ENCODE measurements at regions not wholly inside any gene's neighbourhood (a gene's known extent, or its start where the extent isn't known, plus 50 kb on each side); places are given as distances from the start of the nearest gene placed in this dataset.

DNA sequence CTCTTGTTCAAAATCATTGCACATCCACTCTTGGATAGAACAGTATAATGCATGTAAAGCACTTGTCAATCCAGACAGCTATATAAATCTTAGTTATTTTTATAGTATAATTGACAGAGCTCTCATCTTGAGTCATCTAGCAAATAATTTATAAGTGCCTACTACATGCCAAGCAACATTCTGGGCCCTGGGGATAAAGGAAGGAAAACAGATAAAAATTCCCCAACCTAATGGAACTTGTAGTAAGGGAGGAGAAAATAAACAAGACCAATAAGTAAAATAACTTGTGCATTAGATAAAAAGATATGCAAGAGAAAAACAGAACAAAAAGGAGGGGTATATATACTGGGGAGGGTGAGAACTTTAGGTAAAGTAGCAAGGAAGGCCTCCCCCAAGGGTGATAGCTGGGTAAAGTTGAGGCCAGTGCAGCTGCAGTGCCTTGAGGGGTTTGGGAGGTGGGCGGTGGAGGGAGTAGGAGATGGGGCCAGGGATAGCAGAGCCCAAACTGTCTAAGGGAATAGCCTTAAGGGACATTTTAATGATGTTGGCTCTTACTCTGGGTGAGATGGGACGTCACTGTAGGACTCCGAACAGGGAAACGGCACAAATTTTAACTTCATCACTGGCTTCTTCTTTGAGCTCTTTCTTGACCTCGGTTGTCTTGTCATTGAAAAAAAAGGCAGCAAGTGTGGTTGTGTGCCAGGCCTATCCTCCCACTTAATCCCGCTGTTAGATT lies 79.3 kb upstream of the SEC61G start:
- no peak overlapping the region for H3K4me3 Mint-ChIP-seq
- H3K36me3 Mint-ChIP-seq = no peaks in the 10 kb centered on the region
- H3K27me3 Mint-ChIP-seq = peaks cover 8% of the 10 kb centered on the region
- no peaks in the 10 kb centered on the region for H3K4me1 Mint-ChIP-seq
- H3K9me3 Mint-ChIP-seq = no peaks in the 10 kb centered on the region
- no peak overlapping the region for H3K27ac Mint-ChIP-seq
- no peak for DNase-seq

DNA sequence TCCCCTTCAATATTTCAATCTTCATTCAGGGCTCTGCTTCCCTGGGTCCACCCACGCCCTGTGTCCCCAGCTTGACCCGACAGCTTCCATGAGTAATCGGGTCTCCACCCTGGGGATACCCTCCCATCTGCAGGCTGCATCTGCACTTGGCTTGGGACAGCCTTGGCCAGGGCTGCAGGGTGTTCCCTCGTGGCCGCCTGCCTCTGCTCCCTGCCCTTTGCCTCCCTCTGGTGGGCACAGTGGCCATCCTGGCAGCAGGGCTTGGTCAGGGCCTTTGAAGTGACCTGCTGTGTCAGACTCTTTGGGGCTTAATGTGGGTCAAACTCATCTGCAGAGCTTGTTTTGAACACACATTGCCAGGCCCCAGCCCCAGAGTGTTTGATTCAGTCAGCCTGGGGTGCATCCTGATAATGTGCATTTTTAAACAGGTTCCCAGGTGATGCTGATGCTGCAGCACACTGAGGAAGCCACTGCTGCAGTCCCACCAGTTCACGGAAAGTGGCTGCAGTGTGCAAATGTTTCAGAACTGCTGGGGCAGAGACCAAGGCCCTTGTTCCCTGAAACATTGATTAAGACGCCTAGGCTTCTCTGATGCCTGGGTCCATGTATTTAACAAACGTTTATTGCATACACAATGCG lies 80.7 kb upstream of the SEC61G start:
- H3K27ac Mint-ChIP-seq = no peak overlapping the region
- H3K27me3 Mint-ChIP-seq = peaks cover 7% of the 10 kb centered on the region
- H3K4me1 Mint-ChIP-seq = no peaks in the 10 kb centered on the region
- no peak for DNase-seq
- H3K36me3 Mint-ChIP-seq = no peaks in the 10 kb centered on the region
- no peaks in the 10 kb centered on the region for H3K9me3 Mint-ChIP-seq
- no peak overlapping the region for H3K4me3 Mint-ChIP-seq

DNA sequence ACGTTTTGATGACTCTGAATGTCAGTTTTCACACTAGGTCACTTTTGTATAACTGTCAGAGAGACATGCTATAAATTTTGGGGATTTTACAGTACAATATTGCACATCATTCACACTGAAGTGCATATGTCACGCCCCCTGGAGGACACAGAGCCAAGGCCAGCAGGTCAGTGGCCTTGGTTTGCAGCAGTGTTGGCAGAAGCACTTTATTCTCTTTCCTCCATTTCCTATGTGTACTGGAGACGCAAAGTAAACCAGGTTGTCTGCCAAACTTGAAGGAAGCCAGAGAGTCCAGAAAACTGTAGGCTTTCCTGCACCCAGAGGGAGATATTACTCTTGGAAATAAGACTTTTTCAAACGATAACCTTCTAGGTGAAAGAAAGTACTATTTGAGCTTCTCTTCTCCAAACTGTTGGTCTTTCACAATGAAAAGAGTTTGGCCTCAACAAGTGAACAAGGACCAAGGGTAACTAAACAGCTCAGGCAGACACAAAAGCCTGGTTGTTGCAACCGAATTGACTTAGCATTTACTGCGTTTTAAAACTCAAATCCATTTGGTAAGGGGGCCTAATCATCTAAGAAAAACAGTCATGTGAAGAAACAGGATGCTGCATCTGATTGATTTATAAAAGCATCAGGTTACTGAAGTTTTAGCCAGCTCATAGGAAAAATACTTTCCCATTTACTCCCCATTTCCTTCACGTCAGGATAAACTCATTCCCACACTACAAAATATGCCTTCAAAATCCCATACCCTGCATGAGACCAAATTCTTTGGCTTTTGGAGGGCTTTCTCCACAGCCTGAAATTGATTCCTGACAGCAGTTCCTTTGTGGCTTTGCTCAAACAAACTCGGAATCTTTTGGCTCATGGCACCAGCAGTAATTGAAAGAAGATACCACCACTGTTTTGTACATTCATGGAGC lies 83.0 kb upstream of the SEC61G start:
- DNase-seq = no peak
- Mint-ChIP-seq H3K9me3 (no peaks in the 10 kb centered on the region), H3K36me3 (no peaks in the 10 kb centered on the region), H3K4me1 (no peaks in the 10 kb centered on the region), H3K27me3 (peaks cover under 1% of the 10 kb centered on the region), H3K4me3 (no peak overlapping the region), H3K27ac (no peak overlapping the region)

DNA sequence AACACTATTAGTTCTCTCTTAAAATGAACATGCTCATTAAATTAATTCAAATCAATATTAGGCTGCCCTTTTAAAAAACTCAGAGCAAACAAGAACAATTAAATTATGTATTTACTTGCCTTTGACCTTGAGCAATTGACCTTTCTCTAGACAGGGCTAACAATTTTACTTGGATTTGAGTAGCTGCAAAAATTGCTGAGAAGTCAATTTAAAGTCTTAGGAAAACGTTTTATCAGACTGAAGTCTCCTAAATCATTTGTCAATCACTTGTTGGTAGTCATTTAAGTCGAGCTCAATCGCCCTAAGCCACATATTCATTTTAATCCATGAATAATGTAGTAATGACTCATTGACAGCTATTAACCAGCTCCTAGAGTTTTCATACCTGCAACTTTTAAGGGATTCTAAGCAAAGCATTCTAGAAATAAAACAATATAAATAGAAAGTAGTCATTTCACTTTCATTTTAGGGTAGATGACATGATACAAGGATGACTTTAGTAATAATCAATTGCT lies 84.9 kb upstream of the SEC61G start:
- Mint-ChIP-seq H3K4me3 (no peak overlapping the region), H3K9me3 (no peaks in the 10 kb centered on the region), H3K36me3 (no peaks in the 10 kb centered on the region), H3K27me3 (no peaks in the 10 kb centered on the region), H3K27ac (no peak overlapping the region), H3K4me1 (no peaks in the 10 kb centered on the region)
- DNase-seq = no peak

DNA sequence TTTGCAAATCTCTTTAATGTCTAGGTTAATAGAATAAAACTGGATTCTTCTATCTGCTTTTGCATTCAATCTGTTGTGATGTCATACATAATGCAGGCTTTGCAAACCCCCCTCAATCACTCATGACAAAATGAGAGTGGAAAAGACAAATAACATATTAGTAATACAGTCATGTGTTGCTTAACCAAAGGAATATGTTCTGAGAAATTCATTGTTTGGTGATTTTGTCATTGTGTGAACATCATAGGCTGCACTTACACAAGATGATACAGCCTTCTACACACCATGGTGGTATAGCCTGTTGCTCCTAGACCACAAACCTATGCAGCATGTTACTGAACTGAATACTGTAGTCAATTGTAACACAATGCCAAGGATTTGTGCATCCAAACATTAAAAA lies 87.3 kb upstream of the SEC61G start:
- Mint-ChIP-seq H3K36me3 (no peaks in the 10 kb centered on the region), H3K4me3 (no peak overlapping the region), H3K4me1 (no peaks in the 10 kb centered on the region), H3K9me3 (peaks cover 15% of the 10 kb centered on the region), H3K27me3 (no peaks in the 10 kb centered on the region), H3K27ac (no peak overlapping the region)
- DNase-seq = no peak

DNA sequence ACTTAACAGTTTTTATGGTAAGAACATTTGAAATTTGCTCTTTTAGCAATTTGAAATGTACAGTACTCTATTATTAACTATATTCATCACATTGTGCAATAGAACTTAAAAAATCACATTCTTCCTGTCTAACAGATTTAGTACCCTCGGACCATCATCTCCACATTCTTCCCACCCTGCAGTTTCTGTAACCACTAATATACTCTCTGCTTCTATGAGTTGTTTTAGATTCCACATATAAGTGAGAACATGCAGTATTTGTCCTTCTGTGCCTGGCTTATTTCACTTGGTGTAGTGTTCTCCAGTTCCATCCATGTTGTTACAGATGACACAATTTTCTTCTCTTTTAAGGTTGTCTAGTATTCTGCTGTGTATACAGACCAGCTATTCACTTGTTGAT lies 88.9 kb upstream of the SEC61G start:
- no peak for DNase-seq
- Mint-ChIP-seq H3K36me3 (no peaks in the 10 kb centered on the region), H3K9me3 (peaks cover 22% of the 10 kb centered on the region), H3K27me3 (no peaks in the 10 kb centered on the region), H3K27ac (no peak overlapping the region), H3K4me1 (no peaks in the 10 kb centered on the region), H3K4me3 (no peak overlapping the region)

DNA sequence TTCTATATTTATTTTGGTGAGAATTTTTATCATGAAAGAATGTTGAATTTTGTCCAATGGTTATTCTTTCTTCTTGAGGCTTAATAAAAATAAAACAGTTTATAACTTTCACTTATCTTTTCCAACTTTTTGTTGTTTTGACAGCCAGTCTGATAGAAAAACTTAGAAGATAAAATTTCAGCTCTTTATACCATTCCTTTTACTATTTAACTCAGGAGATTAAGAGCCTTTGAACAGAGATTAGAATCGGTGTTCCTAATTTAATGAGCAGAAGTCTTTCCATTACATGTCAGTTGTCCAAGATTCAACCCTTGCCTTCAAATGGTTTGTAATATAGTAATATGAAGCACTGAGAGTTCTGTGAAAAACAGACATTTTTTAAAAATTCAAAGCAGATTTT lies 97.8 kb upstream of the SEC61G start:
- Mint-ChIP-seq H3K27ac (no peak overlapping the region), H3K4me3 (no peak overlapping the region), H3K36me3 (no peaks in the 10 kb centered on the region), H3K27me3 (peaks cover 14% of the 10 kb centered on the region), H3K9me3 (peaks cover 15% of the 10 kb centered on the region), H3K4me1 (no peaks in the 10 kb centered on the region)
- DNase-seq = no peak

DNA sequence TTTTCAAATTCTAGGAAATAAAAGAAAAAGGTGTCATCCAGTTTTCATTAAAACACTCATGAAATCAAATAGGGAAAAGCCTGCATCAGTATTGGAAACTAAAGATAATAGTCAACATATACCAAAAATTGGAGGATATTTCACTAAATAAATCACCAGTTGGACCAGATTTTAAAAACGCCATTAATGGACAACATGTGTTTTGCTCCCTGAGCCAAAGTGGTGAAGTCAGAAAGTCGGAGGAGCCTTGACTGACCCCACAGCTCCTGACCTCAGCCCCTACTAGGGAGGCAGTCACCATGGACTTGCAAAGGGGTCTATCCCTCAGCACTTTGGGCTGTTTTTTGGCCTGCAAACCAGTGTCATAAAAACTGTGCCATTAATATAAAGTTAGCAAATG lies 98.3 kb upstream of the SEC61G start:
- Mint-ChIP-seq H3K4me3 (no peak overlapping the region), H3K27me3 (peaks cover 14% of the 10 kb centered on the region), H3K4me1 (no peaks in the 10 kb centered on the region), H3K9me3 (peaks cover 13% of the 10 kb centered on the region), H3K27ac (no peak overlapping the region), H3K36me3 (no peaks in the 10 kb centered on the region)
- no peak for DNase-seq

DNA sequence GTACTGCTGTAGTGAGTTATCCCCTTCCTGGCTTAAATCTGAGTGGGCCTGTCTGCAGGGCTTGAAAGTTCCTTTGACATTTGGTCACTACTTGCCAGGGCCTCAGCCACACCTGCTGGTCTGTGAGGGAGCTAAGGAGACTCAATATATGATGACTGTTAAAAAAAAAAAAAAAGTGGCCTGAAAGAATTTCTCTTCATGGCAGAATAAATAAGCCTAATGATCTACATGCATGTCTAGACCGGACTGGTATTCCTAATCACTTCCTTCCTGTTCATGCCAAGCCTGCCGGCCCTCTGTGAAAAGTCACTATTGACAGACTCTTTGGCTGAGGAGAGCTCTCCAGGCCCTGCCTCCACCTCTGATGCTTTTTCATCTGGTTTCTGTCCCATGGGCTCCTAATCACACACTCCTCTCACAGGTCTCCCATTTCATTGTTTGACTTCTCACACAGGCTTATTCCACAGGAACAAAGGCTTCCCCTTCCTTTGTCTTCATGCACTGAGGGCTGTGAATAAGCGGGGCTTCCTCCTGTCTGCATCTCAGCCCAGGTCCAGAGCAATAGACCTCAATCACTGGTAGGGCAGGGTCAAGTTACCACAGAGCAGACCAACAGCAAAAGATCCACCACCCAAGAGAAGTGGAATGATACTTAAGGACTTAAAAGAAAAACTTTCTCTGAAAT lies 99.1 kb upstream of the SEC61G start:
- Mint-ChIP-seq H3K9me3 (peaks cover 8% of the 10 kb centered on the region), H3K36me3 (no peaks in the 10 kb centered on the region), H3K4me1 (no peaks in the 10 kb centered on the region), H3K4me3 (no peak overlapping the region), H3K27me3 (peaks cover 14% of the 10 kb centered on the region), H3K27ac (no peak overlapping the region)
- DNase-seq = no peak

DNA sequence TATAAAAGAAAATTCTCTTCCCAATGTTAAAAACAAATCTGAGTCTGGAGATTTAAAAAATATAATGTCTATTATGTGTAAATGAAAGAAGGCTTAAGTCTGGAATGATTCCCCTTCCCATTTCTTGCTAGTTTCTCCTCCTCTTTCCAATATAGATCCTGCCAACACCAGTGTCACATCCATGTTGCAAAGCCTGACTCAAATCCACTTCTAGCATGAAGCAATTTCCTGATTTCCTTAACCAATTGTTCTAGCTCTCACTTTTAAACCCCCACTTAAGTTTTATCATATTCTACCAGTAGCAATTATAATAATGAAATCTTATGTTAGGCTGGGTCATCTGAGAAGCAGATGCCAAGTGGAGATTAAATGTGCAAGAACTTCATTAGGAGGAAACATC lies 100.1 kb upstream of the SEC61G start:
- DNase-seq = no peak

DNA sequence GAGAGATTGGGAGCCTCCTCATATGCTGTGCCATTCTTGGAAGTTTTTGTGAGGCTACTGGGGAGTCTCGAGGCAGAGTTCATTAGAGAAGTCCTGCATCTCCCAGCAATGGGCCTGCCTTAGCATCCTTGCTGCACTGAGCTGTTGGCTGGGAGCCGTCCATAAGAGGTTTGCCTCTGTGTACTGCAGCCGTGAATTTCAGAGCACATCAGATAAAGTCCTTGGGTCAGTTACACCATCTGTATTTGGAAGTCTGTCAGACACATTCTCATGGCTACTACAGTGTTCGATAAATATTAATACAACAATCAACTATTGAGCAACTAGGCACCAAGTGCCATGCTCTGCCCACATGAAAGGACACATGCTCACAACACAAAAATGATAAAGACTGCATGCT lies 100.5 kb upstream of the SEC61G start:
- Mint-ChIP-seq H3K9me3 (peaks cover 1% of the 10 kb centered on the region), H3K36me3 (no peaks in the 10 kb centered on the region), H3K4me1 (no peaks in the 10 kb centered on the region), H3K27me3 (peaks cover 14% of the 10 kb centered on the region), H3K4me3 (no peak overlapping the region), H3K27ac (no peak overlapping the region)
- no peak for DNase-seq

More for the DNA sequence above, 100.1 kb upstream of the SEC61G start:
- Mint-ChIP-seq H3K4me1 (no peaks in the 10 kb centered on the region), H3K27me3 (peaks cover 14% of the 10 kb centered on the region), H3K36me3 (no peaks in the 10 kb centered on the region), H3K9me3 (peaks cover 1% of the 10 kb centered on the region), H3K4me3 (no peak overlapping the region), H3K27ac (no peak overlapping the region)

DNA sequence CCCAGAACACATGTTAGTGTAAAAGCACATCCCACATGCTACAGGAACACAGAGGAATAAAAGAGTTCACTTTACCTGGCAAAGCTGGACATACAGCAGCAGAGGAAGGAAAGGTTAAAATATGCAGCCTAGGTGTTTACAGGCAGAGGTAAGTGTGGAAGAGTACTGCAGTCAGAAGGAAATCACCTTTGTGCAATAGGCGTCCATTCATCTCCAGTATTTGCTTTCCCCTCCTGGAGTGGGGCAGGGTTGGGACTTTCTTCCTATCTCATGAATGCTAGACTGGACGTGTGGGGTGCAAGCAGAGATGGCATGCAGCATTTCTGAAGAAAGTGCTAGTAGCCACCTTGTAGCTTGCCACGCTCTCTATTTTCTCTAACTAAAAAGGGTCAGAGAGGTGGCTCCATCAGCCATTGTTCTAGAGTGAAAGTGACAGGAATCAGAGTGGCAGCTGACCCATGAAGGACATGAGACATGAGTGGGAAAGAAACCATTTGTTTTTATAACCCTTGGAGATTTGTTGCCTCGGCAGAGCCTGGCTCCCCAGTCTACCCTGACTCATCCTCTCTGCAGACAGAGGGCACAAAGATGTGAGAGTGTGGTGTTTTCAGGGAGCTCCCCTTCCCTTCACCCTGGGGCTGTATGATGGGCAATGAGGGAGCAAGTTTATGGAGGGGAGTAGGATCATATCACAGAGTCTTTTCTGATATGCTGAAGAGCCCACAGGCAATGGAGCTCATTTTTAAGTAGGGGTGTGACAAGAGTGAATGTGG lies 101.2 kb upstream of the SEC61G start:
- H3K4me3 Mint-ChIP-seq = no peak overlapping the region
- peaks cover 1% of the 10 kb centered on the region for H3K9me3 Mint-ChIP-seq
- DNase-seq = no peak
- H3K27me3 Mint-ChIP-seq = peaks cover 14% of the 10 kb centered on the region
- no peak overlapping the region for H3K27ac Mint-ChIP-seq
- H3K36me3 Mint-ChIP-seq = no peaks in the 10 kb centered on the region
- H3K4me1 Mint-ChIP-seq = no peaks in the 10 kb centered on the region

DNA sequence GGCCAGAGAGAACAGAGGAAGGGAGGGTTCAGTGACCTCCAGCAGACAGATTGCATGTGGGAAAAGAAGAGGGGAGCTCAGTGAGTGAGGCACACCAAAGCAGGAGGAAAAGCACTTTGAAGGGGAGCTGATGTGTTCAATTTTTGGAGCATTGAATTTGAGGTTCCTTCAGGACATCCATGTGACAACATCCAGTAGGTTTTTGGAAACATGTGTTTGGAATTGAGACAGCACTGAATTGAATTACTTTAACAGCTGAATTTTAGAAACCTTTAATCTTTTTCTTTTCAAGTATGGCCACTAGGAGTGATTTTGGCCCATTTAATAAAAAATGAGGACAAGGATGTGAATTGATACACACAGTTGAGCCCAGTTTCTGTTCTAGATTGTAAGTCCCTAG lies 101.8 kb upstream of the SEC61G start:
- Mint-ChIP-seq H3K9me3 (peaks cover 1% of the 10 kb centered on the region), H3K27ac (no peak overlapping the region), H3K4me3 (no peak overlapping the region), H3K36me3 (no peaks in the 10 kb centered on the region), H3K4me1 (no peaks in the 10 kb centered on the region), H3K27me3 (peaks cover 14% of the 10 kb centered on the region)
- DNase-seq = no peak

DNA sequence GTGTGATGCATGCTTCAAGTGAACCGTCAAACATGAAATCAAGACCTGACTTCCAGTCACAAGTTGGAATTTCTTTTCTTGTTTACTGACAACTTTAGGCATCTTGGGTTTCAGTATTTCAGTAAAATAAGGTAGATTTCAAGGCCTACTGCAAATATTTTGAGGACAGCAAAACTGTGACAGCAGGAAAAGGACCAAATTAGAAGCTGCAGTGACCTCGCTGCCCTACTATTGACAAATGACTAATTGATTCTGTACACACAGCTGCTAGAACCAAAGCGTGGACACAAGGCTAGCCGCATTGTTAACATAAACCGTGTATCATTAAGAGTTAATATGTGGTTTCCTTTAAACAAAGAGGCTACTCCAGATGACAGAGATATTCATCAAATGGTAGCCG lies 105.7 kb upstream of the SEC61G start:
- no peak for DNase-seq
- Mint-ChIP-seq H3K9me3 (no peaks in the 10 kb centered on the region), H3K4me3 (no peak overlapping the region), H3K4me1 (no peaks in the 10 kb centered on the region), H3K27me3 (peaks cover 1% of the 10 kb centered on the region), H3K36me3 (no peaks in the 10 kb centered on the region), H3K27ac (no peak overlapping the region)

Measured in activated naive CD8-positive, alpha-beta T cell treated with anti-CD3 and anti-CD28 coated beads for 36 hours (primary cell).